ENCODE measurements at regions not wholly inside any gene's neighbourhood (a gene's known extent, or its start where the extent isn't known, plus 50 kb on each side); places are given as distances from the start of the nearest gene placed in this dataset.
"Not testable (repeated sequence)": the region's sequence is repeated elsewhere in the genome, so short reads cannot be mapped to it uniquely, and the experiment has no call there.

DNA sequence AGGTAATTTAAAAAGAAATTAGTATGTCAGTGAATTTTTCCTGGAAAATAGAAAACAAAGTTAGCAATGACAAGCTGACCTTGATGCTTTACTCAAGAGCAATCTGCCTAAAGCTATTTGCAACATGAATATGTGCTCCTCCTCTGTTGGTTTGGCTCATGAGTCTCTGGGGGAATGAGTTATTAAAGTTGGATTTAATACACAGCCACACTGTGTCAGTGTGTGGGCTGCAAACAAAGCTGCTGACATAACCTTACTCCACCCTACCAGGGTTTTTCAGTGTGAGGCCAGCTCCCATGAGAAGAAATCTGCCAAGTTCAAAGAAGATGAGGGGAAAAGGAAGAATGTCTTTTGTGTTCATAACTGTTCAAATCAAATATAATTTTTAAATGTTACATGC, 280.5 kb downstream of the TLL1 start:
- no peak for DNase-seq

DNA sequence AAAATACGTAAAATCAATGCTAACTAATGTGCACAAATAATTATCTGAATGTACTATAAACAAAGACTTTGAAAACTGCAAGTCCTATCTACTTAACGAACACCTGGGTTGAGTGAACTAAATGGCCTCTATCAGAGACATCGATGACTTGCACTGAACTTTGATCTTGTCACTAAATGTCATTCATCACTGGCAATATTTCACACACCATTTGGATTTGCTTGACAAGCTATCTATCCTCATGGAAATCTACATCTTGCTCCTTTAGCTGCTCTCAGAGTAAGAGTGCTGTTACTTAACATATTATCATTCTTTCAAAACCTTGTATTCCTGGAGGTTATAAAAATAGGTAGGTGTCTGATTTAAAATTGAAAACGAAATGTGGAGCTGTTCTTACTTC, 289.3 kb downstream of the TLL1 start:
- no peak for DNase-seq

DNA sequence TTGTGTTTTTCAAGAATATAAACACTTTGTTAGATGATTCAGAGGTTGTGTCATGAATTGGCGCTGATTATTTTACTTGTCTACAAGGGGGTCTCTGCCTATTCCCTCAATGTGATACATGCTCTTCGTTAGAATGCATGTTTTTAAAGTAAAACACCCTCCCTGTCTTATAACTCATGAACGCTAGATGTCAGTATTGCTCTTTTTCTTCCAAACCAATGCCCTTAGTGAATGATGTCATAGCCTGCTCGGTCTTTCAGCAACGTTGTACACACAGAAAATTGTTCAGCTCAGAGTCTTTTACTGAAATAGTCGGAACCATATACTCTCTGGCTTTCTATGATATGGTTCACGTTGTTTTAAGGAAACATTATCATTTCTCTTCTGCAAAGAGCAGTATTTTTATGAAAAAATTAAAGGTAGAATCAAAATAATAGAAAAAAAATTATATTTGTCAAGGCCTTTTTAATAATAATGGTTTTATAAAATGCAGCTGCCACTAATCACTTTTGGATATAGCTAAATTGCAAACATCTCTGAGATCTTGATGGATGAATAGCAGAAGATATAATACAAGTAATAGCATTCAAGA, 292.9 kb downstream of the TLL1 start:
- DNase-seq: peak; percentile 76

DNA sequence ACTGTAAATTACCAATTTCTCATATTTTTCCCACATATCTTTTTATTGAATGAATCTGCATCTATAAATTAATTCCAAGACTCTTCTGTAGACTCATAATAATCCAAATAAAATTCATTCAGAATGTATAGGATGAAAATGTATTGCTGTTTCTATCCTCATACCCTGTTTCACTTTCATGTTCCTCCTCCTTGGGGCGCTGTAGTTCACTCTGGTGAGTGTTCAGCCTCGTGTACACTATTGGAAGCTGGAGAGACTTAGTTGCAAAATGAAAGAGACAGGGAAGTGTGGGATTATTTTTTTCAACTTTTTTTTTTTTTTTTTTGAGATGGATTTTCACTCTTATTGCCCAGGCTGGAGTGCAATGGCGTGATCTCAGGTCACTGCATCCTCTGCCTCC, 296.1 kb downstream of the TLL1 start:
- DNase-seq: peak; percentile 1

DNA sequence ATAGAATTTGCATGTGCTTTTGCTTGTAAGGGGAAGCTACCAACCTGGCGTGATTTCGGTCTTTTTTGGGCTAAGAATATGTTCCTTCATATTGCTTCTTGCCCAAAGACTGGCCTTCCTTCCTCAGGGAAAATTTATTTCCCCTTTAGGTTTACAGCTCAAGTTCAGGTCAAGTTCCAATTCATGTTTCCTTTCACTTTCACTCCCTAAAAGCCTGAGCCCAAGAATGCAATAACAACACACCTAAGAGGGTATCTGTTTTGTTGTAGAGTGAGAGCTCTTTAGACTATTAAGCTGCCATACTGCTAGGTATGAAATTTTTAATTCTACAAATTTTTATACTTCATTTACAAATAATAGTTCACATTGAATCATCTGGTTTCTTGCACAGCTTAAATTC, 299.6 kb downstream of the TLL1 start:
- no peak for DNase-seq

DNA sequence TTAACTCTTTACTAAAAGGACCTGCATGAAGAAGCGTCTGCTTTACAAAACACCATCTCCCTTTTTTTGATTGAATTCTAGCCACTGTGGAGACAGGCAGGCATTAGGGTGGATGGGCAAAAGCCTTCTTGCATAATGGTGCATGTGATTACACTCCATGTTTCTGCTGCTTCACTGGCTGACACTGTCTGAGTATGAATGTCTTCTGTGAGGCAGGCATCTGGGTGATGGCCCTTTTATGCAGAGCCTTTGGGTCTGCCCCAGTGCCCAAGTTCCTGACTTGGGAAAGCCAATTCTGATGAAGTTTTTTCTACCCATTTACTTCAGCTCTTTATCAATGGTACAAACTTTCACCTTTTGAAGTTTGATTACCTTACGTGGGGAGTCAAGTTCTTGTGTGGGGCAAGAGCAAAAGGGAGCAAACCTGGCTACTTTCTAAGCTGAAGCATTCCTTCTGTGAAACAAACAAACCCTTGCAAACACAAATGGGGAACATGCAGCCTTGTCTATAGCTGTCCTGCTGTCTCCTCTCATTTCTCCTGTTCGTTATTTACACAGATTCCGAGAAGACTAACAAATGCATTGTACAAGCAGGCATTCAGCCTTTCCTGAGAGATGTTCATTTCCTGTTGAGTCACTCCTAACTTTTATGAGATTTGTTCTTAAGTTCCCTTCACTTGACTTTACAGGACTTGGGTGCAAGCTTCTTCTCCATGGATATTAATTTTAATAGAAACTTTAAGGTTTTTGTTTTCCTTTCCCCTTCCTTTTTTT, 301.9 kb downstream of the TLL1 start:
- DNase-seq: no peak

DNA sequence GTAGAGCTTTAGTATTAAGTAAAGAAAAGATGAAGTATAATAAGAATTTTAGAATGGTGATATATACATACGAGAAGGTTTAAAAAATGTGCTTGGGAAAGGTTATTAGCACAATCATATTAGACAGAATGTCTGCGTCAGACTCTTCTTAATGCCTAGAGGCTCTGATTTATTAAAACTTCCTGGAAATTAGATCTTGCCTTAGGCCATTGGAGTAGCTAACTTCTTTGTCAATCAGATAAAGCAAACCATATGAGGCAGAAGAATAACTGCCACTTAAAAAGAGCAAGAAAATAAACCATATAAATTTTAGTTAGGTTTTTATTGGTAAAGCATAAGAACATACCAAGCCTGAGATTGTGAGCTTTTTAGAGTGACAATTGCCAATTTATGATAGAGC, 309.1 kb downstream of the TLL1 start:
- DNase-seq: no peak

DNA sequence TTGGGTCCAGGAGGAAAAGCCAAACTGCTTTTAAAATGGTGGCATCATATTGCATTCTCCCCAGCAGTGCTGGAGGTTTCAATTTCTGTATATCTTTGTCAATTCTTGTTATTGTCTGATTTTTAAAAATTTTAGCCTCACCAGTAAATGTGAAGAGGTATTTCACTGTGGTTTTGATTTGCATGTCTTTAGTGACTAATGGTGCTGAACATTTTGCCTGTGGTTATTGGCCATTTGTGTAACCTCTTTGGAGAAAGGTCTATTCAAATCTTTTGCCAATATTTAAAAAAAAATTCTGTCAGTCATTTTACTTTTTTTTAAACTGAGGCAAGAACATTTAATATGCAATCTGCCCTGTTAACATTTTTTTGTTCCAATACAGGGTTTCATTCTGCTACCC, 322.1 kb downstream of the TLL1 start:
- DNase-seq: no peak

DNA sequence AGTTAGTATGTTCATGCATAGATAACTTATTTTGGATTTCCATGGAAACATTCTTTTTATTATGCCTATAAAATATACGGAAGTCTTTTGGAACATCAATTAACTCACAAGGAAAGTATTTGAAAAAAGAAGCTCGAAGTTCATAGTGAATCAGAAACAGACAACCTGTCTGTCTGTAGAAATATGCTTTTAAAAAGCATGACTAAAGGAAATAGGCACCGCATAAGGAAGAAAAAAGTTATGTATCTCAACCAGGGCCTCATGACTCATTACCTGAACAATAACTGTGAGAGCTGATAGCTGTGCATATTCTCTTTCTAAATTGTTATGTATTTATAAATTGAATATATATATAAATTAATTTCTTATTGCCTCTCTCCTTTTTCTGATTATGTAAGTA, 324.1 kb downstream of the TLL1 start:
- no peak for DNase-seq

DNA sequence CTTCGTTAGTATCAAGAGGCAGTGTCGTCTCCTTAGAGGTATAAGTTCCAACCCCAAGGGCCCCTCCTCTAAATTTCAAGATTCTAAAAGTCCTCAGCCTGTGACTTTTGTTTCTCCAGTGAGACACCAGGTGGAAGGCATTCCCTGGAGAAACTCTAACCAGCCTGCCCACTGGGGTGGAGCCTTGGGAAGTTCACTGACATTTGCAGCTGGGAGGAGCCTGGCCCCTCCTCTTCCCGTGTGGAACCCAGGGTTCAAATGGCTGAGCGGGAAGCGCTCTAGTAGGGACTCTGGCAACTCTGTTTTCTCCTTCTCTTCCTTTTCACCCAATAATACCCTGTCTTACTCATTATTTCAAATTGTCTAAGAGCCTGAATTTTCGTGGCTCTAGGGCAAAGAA, 325.0 kb downstream of the TLL1 start:
- DNase-seq: no peak

DNA sequence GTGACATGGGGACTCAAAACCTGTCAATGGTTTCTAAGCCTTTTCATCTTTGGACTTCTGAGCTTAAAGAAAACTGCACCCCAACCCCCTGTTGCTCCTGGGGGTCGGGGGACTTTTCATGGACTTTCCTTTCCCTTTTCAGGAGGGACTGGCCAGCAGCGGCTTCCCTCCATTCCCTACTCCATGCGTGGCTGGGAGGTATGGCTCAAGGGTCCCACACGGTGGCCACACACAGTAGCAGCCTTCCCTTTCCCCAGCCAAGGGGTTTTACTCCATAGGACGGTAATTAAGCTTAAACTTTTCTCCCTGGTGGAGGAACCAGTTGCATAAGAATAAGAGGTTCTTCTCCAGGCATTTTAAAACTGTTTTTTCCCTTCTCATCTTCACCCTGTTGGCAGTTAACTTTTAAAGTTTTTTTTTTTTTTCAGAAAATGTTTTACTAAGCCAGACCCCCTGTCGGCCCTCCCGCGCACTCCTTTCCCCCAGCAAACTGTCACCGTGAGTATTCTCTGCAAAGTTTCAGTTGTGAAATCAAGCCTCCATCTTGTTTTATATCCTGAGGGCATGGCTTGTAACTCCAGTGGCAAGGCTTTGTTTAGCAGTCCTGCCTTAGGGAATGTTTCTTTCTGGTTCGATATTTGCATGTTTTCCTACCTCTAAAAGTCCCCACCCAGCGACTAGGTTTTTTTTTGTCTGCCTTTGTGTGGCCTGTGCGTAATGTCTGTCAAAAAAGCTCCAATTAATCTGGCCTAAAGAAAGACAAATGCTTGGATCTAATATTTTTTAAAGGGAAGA, 325.7 kb downstream of the TLL1 start:
- DNase-seq: no peak

DNA sequence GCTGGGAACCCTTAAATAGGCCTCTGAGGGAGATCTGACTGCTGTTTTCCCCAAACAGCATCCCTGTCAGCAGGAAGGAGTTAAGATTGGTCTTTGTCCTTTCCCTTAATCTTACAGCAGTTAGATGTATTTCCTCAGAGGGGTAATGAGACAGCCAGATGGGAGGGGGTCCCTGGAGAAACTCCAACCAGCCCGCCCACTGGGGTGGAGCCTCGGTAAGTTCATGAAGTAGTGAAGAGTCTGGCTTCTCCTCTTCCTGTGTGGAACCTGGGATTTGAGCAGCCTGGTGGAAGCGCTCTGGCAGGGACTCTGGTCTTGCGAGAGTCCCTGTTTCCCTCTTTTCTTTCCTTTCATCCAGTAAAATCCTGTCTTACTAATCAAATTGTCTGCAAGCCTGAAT, 330.0 kb downstream of the TLL1 start:
- no peak for DNase-seq

DNA sequence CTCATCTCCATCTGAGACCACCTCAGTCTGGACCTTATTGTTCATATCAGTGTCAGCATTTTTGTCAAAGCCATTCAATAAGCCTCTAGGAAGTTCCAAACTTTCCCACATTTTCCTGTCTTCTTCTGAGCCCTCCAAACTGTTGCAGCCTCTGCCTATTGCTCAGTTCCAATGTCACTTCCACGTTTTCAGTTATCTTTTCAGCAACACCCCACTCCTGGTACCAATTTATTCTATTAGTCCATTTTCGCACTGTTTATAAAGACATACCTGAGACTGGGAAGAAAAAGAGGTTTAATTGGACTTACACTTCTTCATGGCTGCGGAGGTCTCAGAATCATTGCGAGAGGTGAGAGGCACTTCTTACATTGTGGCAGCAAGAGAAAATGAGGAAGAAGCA, 339.3 kb downstream of the TLL1 start:
- not testable (repeated sequence) for DNase-seq

DNA sequence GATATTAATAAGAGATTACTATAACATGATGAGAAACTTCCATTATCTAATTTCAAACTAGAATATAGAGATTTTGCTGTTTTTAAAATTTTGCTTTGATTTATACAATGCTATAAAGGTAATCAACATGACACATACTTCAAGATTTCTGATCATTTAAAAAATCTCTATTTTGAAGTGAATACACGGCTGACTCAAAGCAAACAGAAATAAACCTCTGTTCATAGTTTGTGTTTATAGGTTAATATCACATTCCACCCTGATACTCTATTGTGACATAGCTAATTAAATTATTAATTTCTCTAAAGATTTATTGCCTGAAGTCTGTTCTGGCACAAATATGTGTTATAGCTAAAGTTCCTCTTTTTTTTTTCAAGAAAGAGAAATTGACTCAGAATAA, 349.2 kb downstream of the TLL1 start:
- DNase-seq: no peak

DNA sequence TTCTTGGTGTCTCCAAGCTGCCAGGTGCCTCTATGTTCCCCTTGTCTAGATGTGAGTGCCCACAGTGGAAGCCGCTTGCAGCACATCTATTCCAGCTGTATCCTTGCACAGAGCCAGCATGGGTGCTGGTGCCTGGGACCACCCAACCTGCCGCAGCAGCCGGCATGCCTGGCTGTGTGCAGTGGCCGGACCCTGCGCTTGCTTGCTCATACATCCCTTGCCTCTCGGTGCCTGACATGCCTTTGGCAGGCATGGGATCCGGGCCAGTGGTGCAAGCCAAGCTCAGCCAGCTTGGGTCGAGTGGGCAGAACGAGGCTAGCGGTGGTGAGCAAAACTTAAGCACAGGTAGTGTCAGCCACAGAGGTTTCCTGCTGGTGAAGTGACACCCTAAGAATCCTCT, 355.1 kb downstream of the TLL1 start:
- DNase-seq: no peak

DNA sequence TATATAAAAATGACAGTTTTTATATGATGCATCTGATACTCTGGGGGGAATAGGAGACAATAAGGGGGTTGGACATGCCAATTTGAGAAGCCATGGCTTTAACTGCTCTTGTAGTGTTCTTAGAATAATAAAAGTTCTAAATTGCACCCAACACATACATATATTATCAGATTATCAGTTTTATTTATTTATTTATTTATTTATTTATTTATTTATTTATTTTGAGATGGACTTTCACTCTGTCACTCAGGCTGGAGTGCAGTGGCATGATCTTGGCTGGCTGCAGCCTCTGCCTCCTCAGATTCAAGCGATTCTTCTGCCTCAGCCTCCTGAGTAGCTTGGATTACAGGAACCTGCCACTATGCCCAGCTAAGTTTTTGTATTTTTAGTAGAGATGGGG, 356.8 kb downstream of the TLL1 start:
- no peak for DNase-seq

DNA sequence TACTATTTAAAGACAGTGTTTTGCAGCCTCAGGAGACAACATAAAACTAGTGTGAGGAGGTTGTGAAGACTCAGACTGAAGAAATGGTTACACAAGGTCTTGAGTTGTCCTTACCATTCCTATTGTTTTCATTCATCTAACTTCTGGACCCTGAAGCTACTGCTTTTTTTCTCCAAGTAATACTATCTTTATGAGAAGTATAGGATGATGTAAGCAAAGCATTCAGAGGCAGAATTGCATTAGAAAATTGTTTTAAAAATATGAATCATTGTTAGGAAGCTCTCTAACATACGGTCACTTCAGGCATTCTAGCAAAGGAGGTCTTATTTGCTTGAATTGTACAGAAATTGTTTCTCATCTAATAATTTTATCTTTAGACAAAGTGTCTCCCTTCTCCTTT, 357.8 kb downstream of the TLL1 start:
- DNase-seq: no peak

DNA sequence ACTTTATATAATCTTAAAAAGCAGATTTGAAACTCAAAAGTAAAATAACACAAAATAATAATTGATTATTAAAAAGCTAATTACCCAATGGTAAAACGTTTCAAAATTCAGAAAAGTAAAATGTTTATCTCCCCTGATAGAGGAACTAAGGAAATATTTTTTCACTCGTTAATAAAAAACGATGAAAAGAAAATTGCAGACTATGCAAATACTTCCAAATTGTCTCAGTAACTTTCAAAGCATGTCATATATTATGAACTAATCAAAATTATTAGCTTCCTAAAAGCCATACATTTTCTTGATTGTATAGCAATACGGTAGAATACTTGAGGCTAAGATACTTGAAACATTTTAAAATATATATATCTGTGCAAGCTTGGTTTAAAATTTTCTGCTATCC, 366.3 kb downstream of the TLL1 start:
- DNase-seq: no peak

DNA sequence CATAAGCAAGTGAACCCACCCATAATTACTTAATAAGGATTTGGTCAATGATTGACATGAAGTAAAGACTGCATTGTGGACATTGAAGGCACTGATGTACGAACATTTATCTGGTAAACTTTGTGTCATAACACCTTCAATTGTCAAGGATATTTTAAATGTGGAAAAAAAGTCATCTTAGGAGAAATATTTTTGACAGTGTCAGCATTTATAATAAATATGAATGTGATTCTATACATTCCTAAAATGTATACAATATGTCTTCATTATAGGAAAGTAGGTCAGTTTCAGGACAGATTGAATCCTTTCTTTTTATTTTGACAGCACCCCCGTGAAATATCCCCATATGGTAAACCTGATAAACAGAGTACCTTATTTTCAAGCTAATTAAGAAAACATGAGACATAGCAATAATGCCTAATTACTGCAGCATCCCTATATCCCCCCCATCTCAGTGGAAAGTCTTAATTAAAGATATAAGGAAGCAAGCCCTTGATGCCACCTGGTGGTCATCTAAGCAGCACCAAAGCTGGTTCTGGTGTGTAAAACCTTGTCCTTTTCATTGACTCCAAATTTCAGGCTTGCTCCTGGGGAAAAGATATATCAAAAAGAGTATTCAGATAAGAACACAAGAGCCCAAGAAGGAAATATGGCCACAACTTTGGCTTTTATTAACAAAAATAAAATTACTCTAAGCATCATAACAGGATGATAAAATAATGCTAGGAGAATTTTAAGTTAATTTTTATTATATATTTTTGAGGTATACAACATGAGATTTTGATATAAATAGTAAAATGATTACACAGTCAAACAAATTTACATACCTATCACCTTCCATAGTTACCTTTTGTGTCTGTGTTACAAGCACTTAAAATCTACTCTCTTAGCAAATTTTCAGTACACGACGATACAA, 379.7 kb downstream of the TLL1 start:
- DNase-seq: peak; percentile 28

DNA sequence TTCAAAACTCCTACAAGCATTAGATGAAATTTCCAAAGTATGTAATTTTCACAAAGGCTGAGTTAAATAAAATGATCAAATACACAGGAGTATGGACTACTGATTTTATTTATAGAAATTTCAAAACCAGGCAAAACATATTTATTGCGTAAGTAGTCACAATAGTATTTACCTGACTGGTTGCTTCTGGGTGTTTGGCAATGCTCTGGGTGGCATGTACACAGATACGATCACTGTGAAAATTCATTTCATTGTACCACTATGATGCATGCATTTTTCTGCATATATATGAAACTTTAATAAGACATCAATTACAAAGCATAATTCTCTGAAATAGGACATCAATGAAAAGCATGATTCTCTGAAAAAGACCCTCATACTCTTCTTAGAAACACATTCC, 384.2 kb downstream of the TLL1 start:
- no peak for DNase-seq

DNA sequence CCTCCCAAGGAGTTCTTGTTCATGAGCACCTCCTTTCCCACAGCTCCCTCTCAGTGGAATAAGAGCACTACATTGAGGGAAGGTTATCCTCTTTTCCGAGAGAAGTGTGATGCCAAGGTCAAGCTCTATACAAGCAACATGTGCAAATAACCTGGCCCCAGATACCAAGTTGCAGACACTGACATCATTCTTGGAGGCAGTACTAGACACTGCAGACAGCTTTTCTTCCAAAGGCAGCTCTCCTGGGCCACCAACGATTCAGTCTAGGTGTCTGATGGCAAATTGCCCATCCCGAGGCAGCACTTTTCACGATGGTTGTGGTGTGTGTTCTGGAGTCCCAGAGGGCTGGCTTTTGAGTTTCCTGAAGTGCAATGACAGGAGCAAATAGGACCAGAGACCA, 384.9 kb downstream of the TLL1 start:
- no peak for DNase-seq

DNA sequence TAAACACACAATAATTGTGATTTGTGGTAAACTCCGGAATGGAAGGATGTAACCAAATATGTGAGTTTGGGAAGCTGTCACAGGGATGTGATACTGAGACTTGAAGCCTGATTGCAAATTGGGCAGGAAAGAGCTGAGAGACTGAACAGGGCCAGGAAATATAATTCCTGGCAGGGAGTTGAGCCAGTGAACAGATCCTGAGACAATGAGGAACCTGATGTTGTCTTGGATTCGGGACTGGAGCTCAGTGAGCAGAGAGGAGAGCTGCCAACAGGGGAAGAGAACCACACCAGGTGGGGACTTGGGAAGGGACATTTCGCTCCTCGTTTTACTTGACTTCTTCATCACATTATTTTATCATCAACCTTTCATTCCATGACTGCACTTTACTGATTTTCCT, 386.0 kb downstream of the TLL1 start:
- DNase-seq: no peak

DNA sequence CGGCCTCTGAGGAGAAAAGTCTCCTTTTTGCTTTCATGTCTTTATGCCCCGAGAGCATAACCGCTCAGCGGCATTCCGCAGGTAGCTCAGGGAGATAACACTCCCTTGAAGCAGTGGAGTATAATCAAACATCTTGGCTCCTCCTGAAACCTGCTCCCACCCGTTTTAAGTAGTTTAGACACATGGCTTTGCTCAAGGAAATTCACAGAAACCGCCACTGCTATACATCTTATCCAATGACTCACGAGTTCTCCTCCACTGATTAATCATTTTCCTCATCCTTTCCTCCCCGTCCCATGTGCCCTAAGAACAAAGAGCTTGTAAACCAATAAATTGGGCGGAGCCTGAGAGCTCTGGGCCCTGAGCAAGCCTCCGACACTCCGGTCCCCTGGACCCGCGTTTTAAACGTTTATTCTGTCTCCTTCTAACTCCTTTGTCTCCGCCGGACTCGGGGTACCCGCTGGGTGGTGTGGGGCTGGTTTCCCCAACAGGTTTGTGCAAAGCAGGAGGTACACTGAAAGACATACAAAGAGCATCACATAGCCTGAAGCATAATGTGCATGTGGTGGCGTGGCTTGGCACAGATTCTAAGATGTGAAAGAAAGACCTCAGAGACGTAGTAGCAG, 401.2 kb downstream of the TLL1 start:
- no peak for DNase-seq
